Mucosa of descending colon (tissue), 3 donors: ENCODE measurements at regions not wholly inside any gene's neighbourhood (a gene's known extent, or its start where the extent isn't known, plus 50 kb on each side); places are given as distances from the start of the nearest gene placed in this dataset.
"Not testable (repeated sequence)": the region's sequence is repeated elsewhere in the genome, so short reads cannot be mapped to it uniquely, and the experiment has no call there.

Experiments
- ATAC-seq: fragments of 200-7000 bp; cut with Tn5 transposase; one replicate; pipeline ENCODE4 v1.9.1; 2020; ENCODE audit warnings: mild to moderate bottlenecking, moderate library complexity
- DNase-seq, 3 donors: peaks; one replicate each; pipeline ENCODE4 v3.0.0-alpha.2; 2020
- H3K36me3 ChIP-seq: fragments of 200-600 bp; one replicate; pipeline ENCODE4 v1.8.0; 2021; ENCODE audit warnings: low read depth, mild to moderate bottlenecking
- H3K4me1 ChIP-seq: fragments of 200-600 bp; one replicate; pipeline ENCODE4 v1.8.0; 2021; ENCODE audit warnings: low read depth, mild to moderate bottlenecking
- H3K4me3 ChIP-seq: fragments of 200-600 bp; one replicate; pipeline ENCODE4 v1.8.0; 2021; ENCODE audit warnings: mild to moderate bottlenecking
- H3K9me3 ChIP-seq: fragments of 200-600 bp; one replicate; pipeline ENCODE4 v1.8.0; 2021; ENCODE audit warnings: mild to moderate bottlenecking
- CTCF ChIP-seq: fragments of 200-600 bp; IDR thresholded peaks from one replicate; pipeline ENCODE4 v1.8.0; 2022; ENCODE audit warnings: antibody characterized with exemption, mild to moderate bottlenecking
- intact Hi-C, 2 donors: fragments of 100-400 bp; cut with DNase I in 1 of 2; cut with micrococcal nuclease in 1 of 2; formaldehyde crosslinking; loops; one replicate each; pipeline versions ENCODE4 v1.11.0 to v1.11.1; 2022; cut with DNase I, micrococcal nuclease
- donor health status: DM: no; HTN: no; CAD: no; lungs with moderate emphysema.
- donor health status: DM: no; HTN: no; CAD: no.
- donor health status: DM: no; HTN: yes; CAD: no.

GRCh38 chr12:24505366-24506015 lies 443.4 kb downstream of the BCAT1 start:
- DNase-seq = no peak
- no peaks in the 10 kb centered on the region for H3K9me3 ChIP-seq
- H3K36me3 ChIP-seq = no peaks in the 10 kb centered on the region
- no peak overlapping the region for H3K4me3 ChIP-seq
- intact Hi-C loops = no loop called here
- no peak for ATAC-seq
- H3K4me1 ChIP-seq = no peaks in the 10 kb centered on the region
- TF ChIP-seq CTCF = no peak

- H3K4me1 ChIP-seq, H3K4me3 ChIP-seq, ATAC-seq, H3K36me3 ChIP-seq, H3K9me3 ChIP-seq, DNase-seq, intact Hi-C loops: not testable (repeated sequence)
Observed at GRCh38 chr12:24503477-24503876, 445.4 kb downstream of the BCAT1 start.

- Histone ChIP-seq H3K36me3 (no peaks in the 10 kb centered on the region), H3K4me3 (no peak overlapping the region), H3K4me1 (no peaks in the 10 kb centered on the region), H3K9me3 (no peaks in the 10 kb centered on the region)
- intact Hi-C loops = no loop called here
- no peak for ATAC-seq
- no peak for DNase-seq
- no peak for TF ChIP-seq CTCF
Observed at GRCh38 chr12:24500831-24501230, 448.1 kb downstream of the BCAT1 start.

GRCh38 chr12:24500421-24500820 lies 448.5 kb downstream of the BCAT1 start:
- TF ChIP-seq CTCF = no peak
- intact Hi-C loops = no loop called here
- DNase-seq = no peak
- no peaks in the 10 kb centered on the region for H3K9me3 ChIP-seq
- ATAC-seq = no peak
- no peaks in the 10 kb centered on the region for H3K36me3 ChIP-seq
- no peak overlapping the region for H3K4me3 ChIP-seq
- no peaks in the 10 kb centered on the region for H3K4me1 ChIP-seq

GRCh38 chr12:24499151-24500146 lies 449.5 kb downstream of the BCAT1 start:
- intact Hi-C loops = no loop called here
- no peak for TF ChIP-seq CTCF
- Histone ChIP-seq H3K36me3 (no peaks in the 10 kb centered on the region), H3K9me3 (no peaks in the 10 kb centered on the region), H3K4me3 (no peak overlapping the region), H3K4me1 (no peaks in the 10 kb centered on the region)
- no peak for DNase-seq
- ATAC-seq = no peak

GRCh38 chr12:24496755-24497154 lies 452.1 kb downstream of the BCAT1 start:
- Histone ChIP-seq H3K36me3 (no peaks in the 10 kb centered on the region), H3K9me3 (no peaks in the 10 kb centered on the region), H3K4me1 (no peaks in the 10 kb centered on the region), H3K4me3 (no peak overlapping the region)
- ATAC-seq (no peak), DNase-seq (no peak)
- intact Hi-C loops = no loop called here
- TF ChIP-seq CTCF = no peak
